SK-N-SH (cell line): ENCODE measurements at regions not wholly inside any gene's neighbourhood (a gene's known extent, or its start where the extent isn't known, plus 50 kb on each side); places are given as distances from the start of the nearest gene placed in this dataset.

Source experiments
- CHD2 ChIP-seq: fragments of 150-350 bp; IDR thresholded peaks from 2 replicates; pipeline ENCODE4 v1.6.1; 2018; ENCODE audit warnings: low read length; ENCODE audit not compliant: partially characterized antibody
- CTCF ChIP-seq: fragments of 200-600 bp; sonication (generic); IDR thresholded peaks from 2 replicates; pipeline ENCODE4 v1.6.1; 2017; ENCODE audit warnings: antibody characterized with exemption, mild to moderate bottlenecking, moderate library complexity
- EZH2phosphoT487 ChIP-seq: fragments of 200-600 bp; sonication (generic); IDR thresholded peaks from 2 replicates; pipeline ENCODE4 v1.6.1; 2017; ENCODE audit warnings: low read depth, mixed run types, mild to moderate bottlenecking, antibody characterized with exemption, moderate library complexity, borderline replicate concordance
- FOXM1 ChIP-seq: IDR thresholded peaks from 2 replicates; pipeline ENCODE4 v1.4.0; 2012; ENCODE audit warnings: low read depth, mild to moderate bottlenecking
- GABPA ChIP-seq: IDR thresholded peaks from 2 replicates; pipeline ENCODE4 v1.4.0; 2012; ENCODE audit warnings: low read depth, mild to moderate bottlenecking
- GATA2 ChIP-seq: sonication (generic); formaldehyde crosslinking; IDR thresholded peaks from 2 replicates; pipeline ENCODE4 v1.5.0; 2020; ENCODE audit warnings: mild to moderate bottlenecking, missing genetic modification reagents
- JUND ChIP-seq: IDR thresholded peaks from 2 replicates; pipeline ENCODE4 v1.4.0; 2012
- MXI1 ChIP-seq: IDR thresholded peaks from 2 replicates; pipeline ENCODE4 v1.6.1; 2012; ENCODE audit warnings: mild to moderate bottlenecking, low read depth, low read length, improper control_type of control experiment
- NRF1 ChIP-seq: IDR thresholded peaks from 2 replicates; pipeline ENCODE4 v1.6.1; 2012; ENCODE audit warnings: low read depth, mild to moderate bottlenecking, low read length
- POLR2AphosphoS5 ChIP-seq: IDR thresholded peaks from 2 replicates; pipeline ENCODE4 v1.6.1; 2012; ENCODE audit warnings: low read depth, low read length
- RAD21 ChIP-seq: IDR thresholded peaks from 2 replicates; pipeline ENCODE4 v1.6.1; 2012; ENCODE audit warnings: mild to moderate bottlenecking, low read length
- RCOR1 ChIP-seq: fragments of 150-350 bp; IDR thresholded peaks from 2 replicates; pipeline ENCODE4 v1.6.1; 2017; ENCODE audit warnings: antibody characterized with exemption, low read length
- TEAD4 ChIP-seq: IDR thresholded peaks from 2 replicates; pipeline ENCODE4 v1.4.0; 2012; ENCODE audit warnings: mild to moderate bottlenecking, borderline replicate concordance; ENCODE audit not compliant: insufficient read depth
- TF ChIP-seq, protein P1 (sequence below): fragments of 150-350 bp; IDR thresholded peaks from 2 replicates; pipeline ENCODE4 v1.6.1; 2017; ENCODE audit warnings: antibody characterized with exemption, low read length, low read depth, borderline replicate concordance

DNA sequence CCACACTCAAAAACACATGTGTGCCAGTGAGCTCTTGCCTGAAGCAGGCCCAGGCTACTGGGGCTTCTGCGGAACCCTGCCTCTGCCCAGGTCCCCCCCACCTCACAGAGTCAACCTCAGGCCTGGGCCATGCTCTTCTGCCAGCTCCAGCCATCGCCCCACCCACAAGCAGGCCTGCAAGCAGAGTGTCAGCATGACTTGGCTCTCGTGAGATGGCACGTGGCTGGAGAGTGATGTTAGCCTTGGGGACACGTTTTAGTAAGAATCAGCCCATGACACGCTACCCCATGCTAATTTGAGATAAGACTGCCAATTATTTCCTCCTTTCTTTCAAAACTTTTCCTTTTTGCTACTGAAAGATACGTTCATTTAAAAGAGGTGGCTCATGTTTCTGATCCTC lies 351.7 kb downstream of the IRX2 start:
- TF ChIP-seq CTCF (no peak), CHD2 (no peak), RCOR1 (no peak), NRF1 (no peak), GATA2 (CRISPR knock-in tag) (no peak), FOXM1 (no peak), GABPA (no peak), RAD21 (no peak), JUND (no peak), TEAD4 (no peak), EZH2phosphoT487 (no peak), MXI1 (no peak), POLR2AphosphoS5 (no peak)
- TF ChIP-seq, protein P1, sequence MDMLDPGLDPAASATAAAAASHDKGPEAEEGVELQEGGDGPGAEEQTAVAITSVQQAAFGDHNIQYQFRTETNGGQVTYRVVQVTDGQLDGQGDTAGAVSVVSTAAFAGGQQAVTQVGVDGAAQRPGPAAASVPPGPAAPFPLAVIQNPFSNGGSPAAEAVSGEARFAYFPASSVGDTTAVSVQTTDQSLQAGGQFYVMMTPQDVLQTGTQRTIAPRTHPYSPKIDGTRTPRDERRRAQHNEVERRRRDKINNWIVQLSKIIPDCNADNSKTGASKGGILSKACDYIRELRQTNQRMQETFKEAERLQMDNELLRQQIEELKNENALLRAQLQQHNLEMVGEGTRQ = no peak
